ENCODE measurements at regions not wholly inside any gene's neighbourhood (a gene's known extent, or its start where the extent isn't known, plus 50 kb on each side); places are given as distances from the start of the nearest gene placed in this dataset.

DNA sequence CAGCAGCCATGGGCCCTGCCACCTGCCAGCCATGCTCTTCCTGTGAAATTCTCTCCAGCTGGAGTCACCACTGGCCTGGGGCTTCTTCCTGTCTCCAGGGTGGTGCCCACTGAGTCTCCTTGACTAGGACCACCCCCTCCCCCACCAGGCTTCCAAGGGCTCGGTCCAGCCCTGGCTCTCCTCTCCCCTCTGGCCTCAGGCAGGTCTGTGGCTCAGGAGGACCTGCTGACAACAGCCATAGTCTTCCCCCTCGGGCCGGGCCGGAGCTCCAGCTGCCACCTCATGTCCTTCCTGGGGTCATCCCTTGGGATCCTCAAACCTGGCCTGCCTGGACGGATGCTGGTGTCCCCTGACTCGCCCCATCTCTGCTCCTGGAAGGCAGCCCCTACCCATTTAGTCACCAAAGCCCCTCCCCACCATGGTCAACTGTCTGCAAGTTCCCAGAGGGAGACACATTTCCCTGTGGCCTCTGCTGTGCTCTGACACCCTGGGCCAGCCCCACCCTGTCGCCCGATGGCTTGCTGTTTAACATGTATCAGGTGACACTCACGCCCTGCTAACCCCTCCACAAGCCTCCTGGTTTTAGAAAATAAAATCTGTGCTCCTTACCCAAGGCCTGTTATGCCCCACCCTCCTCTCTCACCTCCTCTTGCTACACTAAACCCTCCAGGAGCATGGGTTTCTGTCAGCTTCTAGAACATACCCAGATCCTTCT is 186.2 kb downstream of the RBFOX3 start:
- no peak overlapping the region for H3K4me3 ChIP-seq
- no peak overlapping the region for H3K27ac ChIP-seq
- no peaks in the 10 kb centered on the region for H3K9me3 ChIP-seq
- H3K36me3 ChIP-seq = no peaks in the 10 kb centered on the region
- intact Hi-C loops (cut with DNase I; ENCODE audit: low total_unique reads) = no loop called here
- TF ChIP-seq POLR2A (IDR thresholded peaks at IDR 0.05) = no peak
- TF ChIP-seq, protein P1, sequence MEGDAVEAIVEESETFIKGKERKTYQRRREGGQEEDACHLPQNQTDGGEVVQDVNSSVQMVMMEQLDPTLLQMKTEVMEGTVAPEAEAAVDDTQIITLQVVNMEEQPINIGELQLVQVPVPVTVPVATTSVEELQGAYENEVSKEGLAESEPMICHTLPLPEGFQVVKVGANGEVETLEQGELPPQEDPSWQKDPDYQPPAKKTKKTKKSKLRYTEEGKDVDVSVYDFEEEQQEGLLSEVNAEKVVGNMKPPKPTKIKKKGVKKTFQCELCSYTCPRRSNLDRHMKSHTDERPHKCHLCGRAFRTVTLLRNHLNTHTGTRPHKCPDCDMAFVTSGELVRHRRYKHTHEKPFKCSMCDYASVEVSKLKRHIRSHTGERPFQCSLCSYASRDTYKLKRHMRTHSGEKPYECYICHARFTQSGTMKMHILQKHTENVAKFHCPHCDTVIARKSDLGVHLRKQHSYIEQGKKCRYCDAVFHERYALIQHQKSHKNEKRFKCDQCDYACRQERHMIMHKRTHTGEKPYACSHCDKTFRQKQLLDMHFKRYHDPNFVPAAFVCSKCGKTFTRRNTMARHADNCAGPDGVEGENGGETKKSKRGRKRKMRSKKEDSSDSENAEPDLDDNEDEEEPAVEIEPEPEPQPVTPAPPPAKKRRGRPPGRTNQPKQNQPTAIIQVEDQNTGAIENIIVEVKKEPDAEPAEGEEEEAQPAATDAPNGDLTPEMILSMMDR (IDR thresholded peaks at IDR 0.05) = no peak
- no peaks in the 10 kb centered on the region for H3K4me1 ChIP-seq
- H3K27me3 ChIP-seq = no peaks in the 10 kb centered on the region
- no peak for DNase-seq

DNA sequence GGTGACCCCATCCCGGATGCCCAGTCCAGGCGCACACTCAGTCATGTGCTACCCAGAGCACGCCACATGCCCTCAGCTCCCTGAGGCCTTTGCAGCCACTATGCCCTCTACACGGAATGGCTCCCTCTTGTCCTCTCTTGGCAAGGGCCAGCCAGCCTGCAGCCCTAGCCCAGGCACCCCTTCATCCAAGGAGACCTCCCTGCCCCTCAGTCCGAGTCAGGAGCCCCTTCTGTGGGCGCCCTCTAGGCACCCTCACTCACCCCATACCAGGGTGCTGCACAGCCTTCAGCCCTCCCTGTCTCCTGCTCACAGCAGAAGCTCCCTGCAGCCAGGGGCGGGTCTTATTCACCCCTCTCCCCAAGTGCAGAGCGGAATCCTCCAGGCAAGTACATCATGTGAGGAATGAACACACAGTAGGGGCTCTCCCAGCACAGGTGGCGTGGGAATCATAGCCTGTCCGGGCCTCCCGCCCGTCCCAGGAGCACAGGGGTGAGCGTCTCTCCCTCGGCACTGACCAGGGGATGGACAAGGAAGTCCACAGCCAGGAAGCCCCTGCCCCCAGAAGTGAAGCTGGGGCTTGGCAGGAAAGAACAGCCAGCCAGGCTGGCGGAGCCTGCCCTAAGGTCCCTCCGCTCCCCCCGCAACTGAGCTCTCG is 186.9 kb downstream of the RBFOX3 start:
- Histone ChIP-seq H3K4me1 (no peaks in the 10 kb centered on the region), H3K4me3 (no peak overlapping the region), H3K27me3 (no peaks in the 10 kb centered on the region), H3K27ac (no peak overlapping the region), H3K36me3 (no peaks in the 10 kb centered on the region), H3K9me3 (no peaks in the 10 kb centered on the region)
- no peak for TF ChIP-seq POLR2A (IDR thresholded peaks at IDR 0.05)
- TF ChIP-seq, protein P1 (IDR thresholded peaks at IDR 0.05) = no peak
- intact Hi-C loops (cut with DNase I; ENCODE audit: low total_unique reads) = no loop called here
- no peak for DNase-seq

DNA sequence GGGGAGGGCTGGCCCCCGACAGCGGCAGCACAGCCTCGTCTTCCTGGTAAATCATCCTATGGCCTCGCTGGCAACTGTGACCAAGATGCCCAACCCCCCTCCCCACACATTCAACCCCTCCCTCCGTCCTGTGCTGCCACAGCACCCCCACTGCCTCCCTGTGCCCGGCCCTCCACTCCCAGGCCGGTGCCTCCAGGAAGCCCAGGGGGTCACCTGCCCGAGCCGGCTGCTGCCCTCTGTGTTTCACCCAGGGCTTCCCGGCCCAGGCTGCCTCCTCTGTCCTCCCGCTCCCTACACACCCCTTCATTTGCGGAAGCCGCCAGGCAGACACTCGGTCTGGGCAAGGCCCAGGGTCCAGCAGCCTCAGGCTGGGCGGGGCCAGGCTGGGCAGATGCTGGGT is 188.6 kb downstream of the RBFOX3 start:
- Histone ChIP-seq H3K4me3 (no peak overlapping the region), H3K27ac (no peak overlapping the region), H3K27me3 (no peaks in the 10 kb centered on the region), H3K4me1 (no peaks in the 10 kb centered on the region), H3K9me3 (no peaks in the 10 kb centered on the region), H3K36me3 (no peaks in the 10 kb centered on the region)
- DNase-seq = no peak
- intact Hi-C loops (cut with DNase I; ENCODE audit: low total_unique reads) = no loop called here
- TF ChIP-seq, protein P1 (IDR thresholded peaks at IDR 0.05) = no peak
- no peak for TF ChIP-seq POLR2A (IDR thresholded peaks at IDR 0.05)

DNA sequence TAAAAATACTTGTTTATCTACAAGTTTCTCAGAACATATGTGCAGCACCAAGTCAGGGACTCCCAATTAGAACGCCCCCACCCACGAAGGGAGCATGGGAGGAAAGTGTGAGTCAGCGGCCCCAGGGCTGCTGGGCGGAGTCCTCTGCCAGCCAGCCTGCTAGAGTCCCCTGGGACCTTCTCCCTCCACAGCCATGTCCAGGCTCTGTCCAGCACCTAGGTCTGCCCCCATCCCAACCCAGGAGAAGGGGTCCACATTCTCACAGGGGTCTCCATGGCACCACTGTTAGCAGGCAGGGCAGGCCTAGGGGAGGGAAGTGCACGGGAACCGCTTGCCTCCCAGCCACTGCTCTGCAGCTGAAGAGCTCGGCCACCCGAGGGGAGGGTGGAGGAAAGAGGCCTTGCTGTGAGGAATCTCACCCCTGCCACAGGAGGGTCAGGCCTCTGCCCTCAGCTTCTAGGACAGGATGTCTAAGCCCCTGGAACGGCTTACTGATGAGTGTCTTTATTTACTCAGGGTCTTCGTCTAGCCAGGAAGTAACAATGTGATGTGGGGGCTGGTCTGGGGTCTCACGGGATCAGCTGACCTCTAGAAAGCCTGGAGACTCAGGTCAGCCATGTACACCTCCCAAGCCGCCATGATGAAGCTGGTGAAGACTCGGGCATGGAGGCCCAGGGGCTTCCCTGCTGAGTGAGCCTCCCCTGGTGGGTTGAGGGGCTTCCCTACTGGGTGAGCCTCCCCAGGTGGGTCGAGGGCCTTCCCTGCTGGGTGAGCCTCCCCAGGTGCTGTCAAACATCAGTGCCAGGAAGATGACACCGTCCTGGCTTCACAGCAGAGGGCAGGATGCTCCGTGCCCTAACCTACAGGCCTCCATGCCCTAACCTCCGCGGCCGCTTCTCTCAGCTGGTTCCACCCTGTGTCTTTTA is 190.3 kb downstream of the RBFOX3 start:
- H3K27me3 ChIP-seq = no peaks in the 10 kb centered on the region
- H3K27ac ChIP-seq = no peak overlapping the region
- intact Hi-C loops (cut with DNase I; ENCODE audit: low total_unique reads) = no loop called here
- H3K4me1 ChIP-seq = no peaks in the 10 kb centered on the region
- no peaks in the 10 kb centered on the region for H3K36me3 ChIP-seq
- no peak overlapping the region for H3K4me3 ChIP-seq
- TF ChIP-seq, protein P1 (IDR thresholded peaks at IDR 0.05) = no peak
- no peak for TF ChIP-seq POLR2A (IDR thresholded peaks at IDR 0.05)
- H3K9me3 ChIP-seq = no peaks in the 10 kb centered on the region
- peak in 1 of 2 donors; percentile 22 for DNase-seq

All from uterus (tissue), 3 donors.